Stomach (tissue), 8 donors: ENCODE measurements at regions not wholly inside any gene's neighbourhood (a gene's known extent, or its start where the extent isn't known, plus 50 kb on each side); places are given as distances from the start of the nearest gene placed in this dataset.
"Not testable (repeated sequence)": the region's sequence is repeated elsewhere in the genome, so short reads cannot be mapped to it uniquely, and the experiment has no call there.

Experiments used
- DNase-seq, 2 donors: peaks; one replicate each; pipeline versions ENCODE4 v3.0.0 to v3.0.0-alpha.2; 2013 to 2019
- H3K27ac ChIP-seq, 5 donors: fragments of 200-600 bp in 4 of 5; sonication (generic) in 4 of 5; one replicate each; pipeline ENCODE4 v1.5.1; 2013 to 2019; ENCODE audit warnings: mild to moderate bottlenecking in 1 of 5, moderate library complexity in 1 of 5
- H3K27me3 ChIP-seq, 3 donors: fragments of 200-600 bp; sonication (generic); one replicate each; pipeline ENCODE4 v1.5.1; 2017 to 2019; ENCODE audit warnings: mixed run types in 1 of 3
- H3K36me3 ChIP-seq, 4 donors: fragments of 200-600 bp; sonication (generic); 1 replicate in 3 of 4; 2 replicates in 1 of 4; pipeline ENCODE4 v1.5.1; 2016 to 2019
- H3K4me1 ChIP-seq, 4 donors: fragments of 200-600 bp; sonication (generic); one replicate each; pipeline ENCODE4 v1.5.1; 2016 to 2019
- H3K4me3 ChIP-seq, 4 donors: fragments of 200-600 bp; sonication (generic) in 3 of 4; one replicate each; pipeline ENCODE4 v1.5.1; 2016 to 2019; ENCODE audit warnings: mild to moderate bottlenecking in 1 of 4
- H3K9me3 ChIP-seq, 4 donors: fragments of 200-600 bp; sonication (generic); one replicate each; pipeline ENCODE4 v1.5.1; 2016 to 2019
- CTCF ChIP-seq, 7 experiments: fragments of 450-650 bp in 4 of 7; fragments of 200-600 bp in 3 of 7; sonication (generic) in 3 of 7; IDR thresholded peaks; one replicate each; pipeline ENCODE4 v1.5.1; 2016 to 2019; ENCODE audit warnings: antibody characterized with exemption in 7 of 7, control low read depth in 2 of 7, mild to moderate bottlenecking in 1 of 7
- EP300 ChIP-seq: sonication (generic); formaldehyde crosslinking; IDR thresholded peaks from one replicate; pipeline ENCODE4 v1.6.1; 2017; ENCODE audit warnings: antibody characterized with exemption
- POLR2A ChIP-seq, 4 donors: fragments of 450-650 bp; IDR thresholded peaks; one replicate each; pipeline ENCODE4 v1.6.1; 2016; ENCODE audit warnings: antibody characterized with exemption in 4 of 4, control low read depth in 2 of 4, mild to moderate bottlenecking in 1 of 4, moderate library complexity in 1 of 4
- POLR2AphosphoS5 ChIP-seq, 3 donors: sonication (generic); formaldehyde crosslinking; IDR thresholded peaks; one replicate each; pipeline ENCODE4 v1.6.1; 2016; ENCODE audit warnings: antibody characterized with exemption in 3 of 3
- WGBS, 5 donors: extraction: QIAGEN DNeasy Blood & Tissue Kit in 3 of 5; methylation state at CpG; one replicate each; pipeline versions ENCODE4 v1.1.5 to v1.1.7; 2013 to 2018; 5-methylcytosine and 5-hydroxymethylcytosine counted together
- intact Hi-C: fragments of 100-400 bp; cut with DNase I; formaldehyde crosslinking; loops from one replicate; pipeline ENCODE4 v1.15.1; 2023; ENCODE audit warnings: low total_unique reads
- donor health status: healthy with polysubstance abuse.
- donor health status: Bipolar disorder and iron deficiency.
- donor health status: healthy.

DNA sequence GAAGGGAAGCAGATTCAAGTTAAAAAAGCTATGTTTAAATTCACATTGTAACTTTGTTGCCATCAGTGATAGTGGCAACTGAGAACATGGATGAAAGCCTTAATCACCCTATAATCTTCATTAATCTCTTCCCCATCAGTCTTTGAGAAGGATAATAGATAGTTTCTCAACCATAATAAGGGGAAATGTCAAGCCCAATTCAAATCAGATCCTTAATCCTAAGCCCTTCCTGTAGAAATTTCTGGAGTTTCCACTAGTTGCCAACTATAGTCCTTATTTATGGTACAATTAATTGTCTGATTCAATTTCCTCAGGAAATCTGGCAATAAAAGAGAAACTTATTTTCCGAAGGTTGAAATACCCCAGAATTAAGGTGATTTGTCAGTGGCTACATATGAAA is 431.8 kb downstream of the ZWINT start:
- H3K4me1 ChIP-seq: no peaks in the 10 kb centered on the region
- H3K9me3 ChIP-seq: no peaks in the 10 kb centered on the region
- no peak overlapping the region for H3K4me3 ChIP-seq
- H3K27ac ChIP-seq: no peak overlapping the region
- TF ChIP-seq POLR2A (IDR thresholded peaks at IDR 0.05) (no peak), EP300 (no peak), POLR2AphosphoS5 (IDR thresholded peaks at IDR 0.05) (no peak), CTCF (IDR thresholded peaks at IDR 0.05) (no peak)
- no peaks in the 10 kb centered on the region for H3K27me3 ChIP-seq
- intact Hi-C loops: no loop called here
- no peaks in the 10 kb centered on the region for H3K36me3 ChIP-seq
- 65 to 87% (median 74%) methylated on average over 1 of the region's 1 CpG for whole genome bisulfite sequencing, 5 donors
- DNase-seq: no peak

DNA sequence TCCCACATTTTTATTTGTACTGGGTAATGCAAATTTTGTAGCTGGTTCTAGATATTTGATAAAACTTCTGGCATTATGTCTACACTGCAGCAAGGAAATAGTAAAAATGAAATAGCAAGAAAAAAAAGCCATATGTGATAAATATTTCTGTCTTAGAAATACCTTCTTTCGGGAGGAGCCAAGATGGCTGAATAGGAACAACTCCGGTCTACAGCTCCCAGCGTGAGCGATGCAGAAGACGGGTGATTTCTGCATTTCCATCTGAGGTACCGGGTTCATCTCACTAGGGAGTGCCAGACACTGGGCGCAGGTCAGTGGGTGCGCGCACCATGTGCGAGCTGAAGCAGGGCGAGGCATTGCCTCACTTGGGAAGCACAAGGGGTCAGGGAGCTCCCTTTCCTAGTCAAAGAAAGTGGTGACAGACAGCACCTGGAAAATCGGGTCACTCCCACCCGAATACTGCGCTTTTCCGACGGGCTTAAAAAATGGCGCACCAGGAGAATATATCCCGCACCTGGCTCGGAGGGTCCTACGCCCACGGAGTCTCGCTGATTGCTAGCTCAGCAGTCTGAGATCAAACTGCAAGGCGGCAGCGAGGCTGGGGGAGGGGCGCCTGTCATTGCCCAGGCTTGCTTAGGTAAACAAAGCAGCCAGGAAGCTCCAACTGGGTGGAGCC is 461.4 kb downstream of the ZWINT start:
- H3K27me3 ChIP-seq, H3K27ac ChIP-seq, H3K36me3 ChIP-seq, intact Hi-C loops, DNase-seq, H3K4me1 ChIP-seq, H3K4me3 ChIP-seq: not testable (repeated sequence)
- H3K9me3 ChIP-seq: peaks cover 0 to 21% (median 0%) of the 10 kb centered on the region in 4 donors
- 69 to 80% (median 72%) methylated on average over 23 to 25 of the region's 25 CpGs for WGBS, 5 donors

DNA sequence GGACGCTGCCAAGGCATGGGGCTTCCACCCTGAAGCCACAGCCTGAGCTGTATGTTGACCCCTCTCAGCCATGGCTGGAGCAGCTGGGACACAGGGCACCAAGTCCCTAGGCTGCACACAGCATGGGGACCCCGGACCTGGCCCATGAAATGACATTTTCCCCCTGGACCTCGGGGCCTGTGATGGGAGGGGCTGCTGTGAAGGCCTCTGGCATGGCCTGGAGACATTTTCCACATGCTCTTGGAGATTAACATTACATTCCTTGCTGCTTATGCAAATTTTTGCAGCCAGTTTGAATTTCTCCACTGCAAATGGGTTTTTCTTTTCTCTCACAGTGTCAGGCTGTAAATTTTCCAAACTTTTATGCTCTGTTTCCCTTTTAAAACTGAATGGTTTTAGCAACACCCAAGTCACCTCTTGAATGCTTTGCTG is 463.6 kb downstream of the ZWINT start:
- Histone ChIP-seq H3K27ac (no peak overlapping the region), H3K4me3 (no peak overlapping the region), H3K4me1 (no peaks in the 10 kb centered on the region), H3K36me3 (no peaks in the 10 kb centered on the region), H3K9me3 (peaks cover 0 to 21% (median 0%) of the 10 kb centered on the region in 4 donors), H3K27me3 (no peaks in the 10 kb centered on the region)
- intact Hi-C loops: no loop called here
- TF ChIP-seq POLR2A (IDR thresholded peaks at IDR 0.05): no peak
- no peak for TF ChIP-seq EP300
- no peak for TF ChIP-seq CTCF (IDR thresholded peaks at IDR 0.05)
- no peak for TF ChIP-seq POLR2AphosphoS5 (IDR thresholded peaks at IDR 0.05)
- DNase-seq: peak in 1 of 2 donors; percentile 39
- 40 to 59% (median 48%) methylated on average over 3 of the region's 3 CpGs for WGBS, 5 donors

GRCh38 chr10:55892276-55892675 is 468.8 kb downstream of the ZWINT start:
- Histone ChIP-seq H3K36me3 (no peaks in the 10 kb centered on the region), H3K27ac (no peak overlapping the region), H3K9me3 (peaks cover 0 to 4% (median 0%) of the 10 kb centered on the region in 4 donors), H3K4me1 (no peaks in the 10 kb centered on the region), H3K27me3 (no peaks in the 10 kb centered on the region), H3K4me3 (no peak overlapping the region)
- intact Hi-C loops: no loop called here
- WGBS, 5 donors: 68 to 86% (median 75%) methylated on average over 1 of the region's 1 CpG
- TF ChIP-seq CTCF (IDR thresholded peaks at IDR 0.05) (no peak), EP300 (no peak), POLR2A (IDR thresholded peaks at IDR 0.05) (no peak), POLR2AphosphoS5 (IDR thresholded peaks at IDR 0.05) (no peak)
- no peak for DNase-seq

DNA sequence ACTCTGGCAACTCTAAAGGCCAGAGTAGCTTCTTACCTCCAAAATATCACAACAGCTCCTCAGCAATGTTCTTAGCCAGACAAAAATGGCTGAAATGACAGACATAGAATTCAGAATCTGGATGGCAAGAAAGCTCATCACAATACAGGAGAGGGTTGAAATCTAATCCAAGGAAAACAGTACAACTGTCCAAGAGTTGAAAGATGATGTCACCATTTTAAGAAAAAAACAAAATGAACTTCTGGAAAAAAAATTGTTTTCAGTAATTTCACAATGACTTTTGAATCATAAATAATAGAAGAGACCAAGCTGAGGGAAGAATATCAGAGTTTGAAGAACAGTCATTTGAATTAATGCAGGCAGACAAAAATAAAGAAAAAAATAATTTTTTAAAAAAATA is 479.5 kb downstream of the ZWINT start:
- Histone ChIP-seq H3K4me3 (no peak overlapping the region), H3K27me3 (no peaks in the 10 kb centered on the region), H3K36me3 (no peaks in the 10 kb centered on the region), H3K9me3 (peaks cover 0 to 8% (median 0%) of the 10 kb centered on the region in 4 donors), H3K4me1 (no peaks in the 10 kb centered on the region), H3K27ac (no peak overlapping the region)
- TF ChIP-seq POLR2A (IDR thresholded peaks at IDR 0.05) (no peak), POLR2AphosphoS5 (IDR thresholded peaks at IDR 0.05) (no peak), EP300 (no peak), CTCF (IDR thresholded peaks at IDR 0.05) (no peak)
- no peak for DNase-seq
- intact Hi-C loops: no loop called here
